ENCODE measurements at regions not wholly inside any gene's neighbourhood (a gene's known extent, or its start where the extent isn't known, plus 50 kb on each side); places are given as distances from the start of the nearest gene placed in this dataset.
"Not testable (repeated sequence)": the region's sequence is repeated elsewhere in the genome, so short reads cannot be mapped to it uniquely, and the experiment has no call there.

- DNase-seq (ENCODE audit: low spot score), result no peak
- TF ChIP-seq CTCF (IDR thresholded peaks at IDR 0.05; ENCODE audit: extremely low read depth, missing control alignments), result no peak
Measured at GRCh38 chr2:192535956-192536921, 341.5 kb upstream of the TMEFF2 start.

- DNase-seq (ENCODE audit: low spot score), result no peak
Measured at GRCh38 chr2:192534072-192534471, 339.3 kb upstream of the TMEFF2 start.

GRCh38 chr2:192524642-192525251 is 330.0 kb upstream of the TMEFF2 start:
- not testable (repeated sequence) for DNase-seq (ENCODE audit: low spot score)

More at GRCh38 chr2:192534072-192534471, 339.3 kb upstream of the TMEFF2 start:
- TF ChIP-seq CTCF (IDR thresholded peaks at IDR 0.05; ENCODE audit: extremely low read depth, missing control alignments), result no peak

- not testable (repeated sequence) for DNase-seq (ENCODE audit: low spot score)
Measured at GRCh38 chr2:192524214-192524613, 329.5 kb upstream of the TMEFF2 start.

GRCh38 chr2:192515937-192516336 is 321.2 kb upstream of the TMEFF2 start:
- no peak for TF ChIP-seq CTCF (IDR thresholded peaks at IDR 0.05; ENCODE audit: extremely low read depth, missing control alignments)
- no peak for DNase-seq (ENCODE audit: low spot score)

GRCh38 chr2:192513575-192513974 is 318.8 kb upstream of the TMEFF2 start:
- DNase-seq (ENCODE audit: low spot score), result no peak
- no peak for TF ChIP-seq CTCF (IDR thresholded peaks at IDR 0.05; ENCODE audit: extremely low read depth, missing control alignments)

GRCh38 chr2:192507836-192508450 is 313.2 kb upstream of the TMEFF2 start:
- not testable (repeated sequence) for DNase-seq (ENCODE audit: low spot score)

GRCh38 chr2:192500550-192501200 is 305.9 kb upstream of the TMEFF2 start:
- DNase-seq (ENCODE audit: low spot score), result no peak
- TF ChIP-seq CTCF (IDR thresholded peaks at IDR 0.05; ENCODE audit: extremely low read depth, missing control alignments), result no peak

Measured in GM20000 (cell line).